Liver (tissue), 3 donors: ENCODE measurements at regions not wholly inside any gene's neighbourhood (a gene's known extent, or its start where the extent isn't known, plus 50 kb on each side); places are given as distances from the start of the nearest gene placed in this dataset.

Source experiments
- CTCF ChIP-seq: fragments of 150-350 bp; IDR thresholded peaks from 2 replicates; pipeline ENCODE4 v1.5.1; 2017; ENCODE audit warnings: improper control_type of control experiment, low read depth, low read length; ENCODE audit not compliant: missing input control
- EGR1 ChIP-seq, 2 donors: IDR thresholded peaks; 2 replicates each; pipeline ENCODE4 v1.6.1; 2016 to 2018; ENCODE audit warnings: antibody characterized with exemption in 2 of 2, low read depth in 2 of 2
- JUND ChIP-seq, 2 donors: IDR thresholded peaks; 2 replicates each; pipeline ENCODE4 v1.6.1; 2016; ENCODE audit warnings: antibody characterized with exemption in 2 of 2
- REST ChIP-seq: IDR thresholded peaks from 2 replicates; pipeline ENCODE4 v1.6.1; 2016; ENCODE audit warnings: antibody characterized with exemption, mild to moderate bottlenecking
- SP1 ChIP-seq: IDR thresholded peaks from 2 replicates; pipeline ENCODE4 v1.6.1; 2018; ENCODE audit warnings: antibody characterized with exemption, mild to moderate bottlenecking
- TAF1 ChIP-seq: conservative IDR thresholded peaks from 2 replicates; pipeline ENCODE4 v1.6.1; 2016; ENCODE audit warnings: antibody characterized with exemption, mild to moderate bottlenecking
- YY1 ChIP-seq: IDR thresholded peaks from 2 replicates; pipeline ENCODE4 v1.6.1; 2016; ENCODE audit warnings: antibody characterized with exemption, mild to moderate bottlenecking
- TF ChIP-seq, protein P1 (sequence below): IDR thresholded peaks from 2 replicates; pipeline ENCODE4 v1.6.1; 2016; ENCODE audit warnings: antibody characterized with exemption
- donor health status: healthy.
- donor health status: healthy.

DNA sequence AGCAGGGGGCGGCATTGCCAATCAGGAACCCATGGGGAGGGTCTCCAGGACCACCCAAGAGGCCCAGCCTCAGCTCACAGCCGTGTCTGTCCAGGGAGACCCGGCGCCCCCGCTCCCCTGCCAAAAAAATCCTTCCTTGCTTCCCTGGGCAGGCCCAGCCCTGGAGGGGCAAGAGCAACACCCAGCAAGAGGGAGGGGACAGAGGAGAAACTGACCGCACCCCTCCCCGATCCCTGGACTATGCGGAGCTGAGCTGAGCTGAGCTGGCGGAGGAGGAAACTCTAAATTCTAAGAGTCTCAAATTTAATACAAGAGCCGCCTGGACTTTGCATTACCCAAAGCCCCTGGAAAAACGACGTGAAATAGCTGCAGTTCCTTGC, 52.0 kb upstream of the SHISAL1 start:
- no peak for TF ChIP-seq CTCF
- TF ChIP-seq JUND (IDR thresholded peaks at IDR 0.05) = no peak
- TF ChIP-seq, protein P1, sequence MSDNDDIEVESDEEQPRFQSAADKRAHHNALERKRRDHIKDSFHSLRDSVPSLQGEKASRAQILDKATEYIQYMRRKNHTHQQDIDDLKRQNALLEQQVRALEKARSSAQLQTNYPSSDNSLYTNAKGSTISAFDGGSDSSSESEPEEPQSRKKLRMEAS = no peak
- no peak for TF ChIP-seq REST
- TF ChIP-seq TAF1 = no peak
- TF ChIP-seq EGR1 (IDR thresholded peaks at IDR 0.05; ENCODE audit: low read depth in 2 of 2) = no peak
- TF ChIP-seq SP1 = no peak
- no peak for TF ChIP-seq YY1
